Suprapubic skin (tissue), 4 donors: ENCODE measurements at regions not wholly inside any gene's neighbourhood (a gene's known extent, or its start where the extent isn't known, plus 50 kb on each side); places are given as distances from the start of the nearest gene placed in this dataset.

Source experiments
- EP300 ChIP-seq: sonication (generic); formaldehyde crosslinking; IDR thresholded peaks from one replicate; pipeline ENCODE4 v1.6.1; 2017; ENCODE audit warnings: antibody characterized with exemption
- POLR2A ChIP-seq, 2 donors: fragments of 450-650 bp; IDR thresholded peaks; one replicate each; pipeline ENCODE4 v1.6.1; 2017; ENCODE audit warnings: antibody characterized with exemption in 2 of 2, mild to moderate bottlenecking in 2 of 2, moderate library complexity in 2 of 2
- POLR2AphosphoS5 ChIP-seq, 3 donors: sonication (generic); formaldehyde crosslinking; IDR thresholded peaks; one replicate each; pipeline ENCODE4 v1.6.1; 2017; ENCODE audit warnings: antibody characterized with exemption in 3 of 3
- TF ChIP-seq, protein P1 (sequence below), 2 donors: fragments of 200-600 bp in 1 of 2; fragments of 450-650 bp in 1 of 2; sonication (generic) in 1 of 2; IDR thresholded peaks; one replicate each; pipeline ENCODE4 v1.5.1; 2016 to 2019; ENCODE audit warnings: antibody characterized with exemption in 2 of 2, mild to moderate bottlenecking in 1 of 2, moderate library complexity in 1 of 2

- TF ChIP-seq POLR2A (IDR thresholded peaks at IDR 0.05), result no peak
- TF ChIP-seq, protein P1, sequence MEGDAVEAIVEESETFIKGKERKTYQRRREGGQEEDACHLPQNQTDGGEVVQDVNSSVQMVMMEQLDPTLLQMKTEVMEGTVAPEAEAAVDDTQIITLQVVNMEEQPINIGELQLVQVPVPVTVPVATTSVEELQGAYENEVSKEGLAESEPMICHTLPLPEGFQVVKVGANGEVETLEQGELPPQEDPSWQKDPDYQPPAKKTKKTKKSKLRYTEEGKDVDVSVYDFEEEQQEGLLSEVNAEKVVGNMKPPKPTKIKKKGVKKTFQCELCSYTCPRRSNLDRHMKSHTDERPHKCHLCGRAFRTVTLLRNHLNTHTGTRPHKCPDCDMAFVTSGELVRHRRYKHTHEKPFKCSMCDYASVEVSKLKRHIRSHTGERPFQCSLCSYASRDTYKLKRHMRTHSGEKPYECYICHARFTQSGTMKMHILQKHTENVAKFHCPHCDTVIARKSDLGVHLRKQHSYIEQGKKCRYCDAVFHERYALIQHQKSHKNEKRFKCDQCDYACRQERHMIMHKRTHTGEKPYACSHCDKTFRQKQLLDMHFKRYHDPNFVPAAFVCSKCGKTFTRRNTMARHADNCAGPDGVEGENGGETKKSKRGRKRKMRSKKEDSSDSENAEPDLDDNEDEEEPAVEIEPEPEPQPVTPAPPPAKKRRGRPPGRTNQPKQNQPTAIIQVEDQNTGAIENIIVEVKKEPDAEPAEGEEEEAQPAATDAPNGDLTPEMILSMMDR (IDR thresholded peaks at IDR 0.05), result no peak
- no peak for TF ChIP-seq POLR2AphosphoS5 (IDR thresholded peaks at IDR 0.05)
- TF ChIP-seq EP300, result no peak
Measured at GRCh38 chr11:130760515-130761125, 155.7 kb downstream of the SNX19 start.
